ENCODE measurements at regions not wholly inside any gene's neighbourhood (a gene's known extent, or its start where the extent isn't known, plus 50 kb on each side); places are given as distances from the start of the nearest gene placed in this dataset.

DNA sequence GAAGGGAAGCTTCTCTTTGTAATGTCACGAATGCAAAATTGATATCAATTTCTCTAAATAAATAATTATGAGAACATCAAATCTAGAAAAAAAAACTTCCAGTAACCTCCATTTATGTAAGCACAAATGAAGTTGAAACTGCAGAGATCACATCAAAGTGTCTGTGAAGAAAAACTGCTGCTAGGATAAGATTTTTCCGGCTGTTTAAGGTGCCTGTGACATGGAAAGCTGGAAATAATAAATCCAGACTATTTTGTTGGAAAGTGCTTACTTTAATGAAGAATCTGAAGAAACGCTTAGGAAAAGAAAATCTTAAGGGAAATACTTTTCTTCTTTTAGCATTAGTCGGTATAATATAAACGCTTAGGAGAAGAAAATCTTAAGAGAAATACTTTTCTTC, 57.0 kb downstream of the CHRM3 start:
- H3K27me3 ChIP-seq (ENCODE audit: low read length) = no peaks in the 10 kb centered on the region
- no peaks in the 10 kb centered on the region for H3K9me3 ChIP-seq (ENCODE audit: low read length)
- ChIA-PET CTCF (no interaction called here), POLR2A (ENCODE audit: unreplicated experiment) (no interaction called here)
- peaks cover 27% of the 10 kb centered on the region for H3K4me1 ChIP-seq (ENCODE audit: insufficient read depth, low read length)
- no peak overlapping the region for H3K4me3 ChIP-seq (ENCODE audit: low read length)
- H3K27ac ChIP-seq (ENCODE audit: low read length) = peak overlapping the region; percentile 27
- no peak overlapping the region for H3K4me2 ChIP-seq (ENCODE audit: low read length)
- no peaks in the 10 kb centered on the region for H3K9me2 ChIP-seq (replicated peaks; ENCODE audit: low read length)
- DNase-seq (no peak), ATAC-seq (no peak)
- no peak overlapping the region for H2AFZ ChIP-seq (ENCODE audit: low read length)
- no peaks in the 10 kb centered on the region for H3K79me2 ChIP-seq (ENCODE audit: low read length)
- H4K20me1 ChIP-seq (ENCODE audit: low read length) = no peaks in the 10 kb centered on the region
- H3F3A ChIP-seq (ENCODE audit: low read length, unreplicated experiment) = peaks cover 4% of the 10 kb centered on the region
- TF ChIP-seq EZH2 (IDR thresholded peaks at IDR 0.05; ENCODE audit: low read length, unreplicated experiment) = no peak
- TF ChIP-seq, protein P1, sequence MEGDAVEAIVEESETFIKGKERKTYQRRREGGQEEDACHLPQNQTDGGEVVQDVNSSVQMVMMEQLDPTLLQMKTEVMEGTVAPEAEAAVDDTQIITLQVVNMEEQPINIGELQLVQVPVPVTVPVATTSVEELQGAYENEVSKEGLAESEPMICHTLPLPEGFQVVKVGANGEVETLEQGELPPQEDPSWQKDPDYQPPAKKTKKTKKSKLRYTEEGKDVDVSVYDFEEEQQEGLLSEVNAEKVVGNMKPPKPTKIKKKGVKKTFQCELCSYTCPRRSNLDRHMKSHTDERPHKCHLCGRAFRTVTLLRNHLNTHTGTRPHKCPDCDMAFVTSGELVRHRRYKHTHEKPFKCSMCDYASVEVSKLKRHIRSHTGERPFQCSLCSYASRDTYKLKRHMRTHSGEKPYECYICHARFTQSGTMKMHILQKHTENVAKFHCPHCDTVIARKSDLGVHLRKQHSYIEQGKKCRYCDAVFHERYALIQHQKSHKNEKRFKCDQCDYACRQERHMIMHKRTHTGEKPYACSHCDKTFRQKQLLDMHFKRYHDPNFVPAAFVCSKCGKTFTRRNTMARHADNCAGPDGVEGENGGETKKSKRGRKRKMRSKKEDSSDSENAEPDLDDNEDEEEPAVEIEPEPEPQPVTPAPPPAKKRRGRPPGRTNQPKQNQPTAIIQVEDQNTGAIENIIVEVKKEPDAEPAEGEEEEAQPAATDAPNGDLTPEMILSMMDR (conservative IDR thresholded peaks at IDR 0.05; ENCODE audit: low read depth, low read length) = no peak
- no peak for TF ChIP-seq EZH2phosphoT487 (IDR thresholded peaks at IDR 0.05; ENCODE audit: borderline replicate concordance, low read length)
- H3K9ac ChIP-seq (ENCODE audit: low read length) = peak overlapping the region; percentile 18; the same call in 1 of the 2 replicates
- intact Hi-C loops (cut with micrococcal nuclease) = loop anchor here (1.0 to 10.0 kb wide), 3 partner anchors 12 to 371 kb away; no protein-coding TSS in a partner anchor
- no peaks in the 10 kb centered on the region for H3K36me3 ChIP-seq (ENCODE audit: low read depth, low read length)
- BruUV-seq (replicated peaks) = no TSS peak

DNA sequence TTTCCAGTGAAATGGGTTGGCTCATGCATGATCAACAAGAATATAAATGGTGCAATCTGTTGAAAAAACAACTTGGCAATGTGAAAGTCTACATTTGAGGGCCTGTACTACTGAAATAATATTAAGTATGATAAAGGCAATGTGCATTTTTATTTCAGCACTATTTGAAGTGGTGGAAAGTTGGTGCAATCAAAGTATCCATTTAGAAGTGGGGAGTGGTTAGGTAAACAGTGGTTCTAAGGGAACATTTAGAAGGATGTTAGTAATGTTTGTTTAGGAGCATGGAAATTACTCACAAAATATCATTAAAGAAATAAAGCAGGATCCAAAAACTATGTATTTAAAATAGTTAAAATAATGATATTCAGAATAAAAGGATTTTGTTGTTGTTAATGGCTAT, 60.2 kb downstream of the CHRM3 start:
- no peak overlapping the region for H2AFZ ChIP-seq (ENCODE audit: low read length)
- ChIA-PET CTCF (no interaction called here), POLR2A (ENCODE audit: unreplicated experiment) (no interaction called here)
- no peaks in the 10 kb centered on the region for H3K79me2 ChIP-seq (ENCODE audit: low read length)
- ATAC-seq (peak; percentile 90), DNase-seq (peak; percentile 85)
- H3K27me3 ChIP-seq (ENCODE audit: low read length) = no peaks in the 10 kb centered on the region
- no peaks in the 10 kb centered on the region for H3K9me2 ChIP-seq (replicated peaks; ENCODE audit: low read length)
- no peaks in the 10 kb centered on the region for H3K9me3 ChIP-seq (ENCODE audit: low read length)
- H3K9ac ChIP-seq (ENCODE audit: low read length) = peak overlapping the region; percentile 59
- peak overlapping the region; percentile 50 for H3K4me2 ChIP-seq (ENCODE audit: low read length)
- H3K4me3 ChIP-seq (ENCODE audit: low read length) = peak overlapping the region; percentile 15; the same call in 1 of the 2 replicates
- TF ChIP-seq EZH2phosphoT487 (IDR thresholded peaks at IDR 0.05; ENCODE audit: borderline replicate concordance, low read length) = no peak
- TF ChIP-seq, protein P1 (conservative IDR thresholded peaks at IDR 0.05; ENCODE audit: low read depth, low read length) = no peak
- no peak for TF ChIP-seq EZH2 (IDR thresholded peaks at IDR 0.05; ENCODE audit: low read length, unreplicated experiment)
- H3K36me3 ChIP-seq (ENCODE audit: low read depth, low read length) = no peaks in the 10 kb centered on the region
- peaks cover 34% of the 10 kb centered on the region for H3K4me1 ChIP-seq (ENCODE audit: insufficient read depth, low read length)
- H3F3A ChIP-seq (ENCODE audit: low read length, unreplicated experiment) = peaks cover 4% of the 10 kb centered on the region
- no peaks in the 10 kb centered on the region for H4K20me1 ChIP-seq (ENCODE audit: low read length)
- intact Hi-C loops (cut with micrococcal nuclease) = loop anchor here (2.0 to 10.0 kb wide), 6 partner anchors 36 to 368 kb away; no protein-coding TSS in a partner anchor
- no TSS peak for BruUV-seq (replicated peaks)
- peak overlapping the region; percentile 92 for H3K27ac ChIP-seq (ENCODE audit: low read length)

DNA sequence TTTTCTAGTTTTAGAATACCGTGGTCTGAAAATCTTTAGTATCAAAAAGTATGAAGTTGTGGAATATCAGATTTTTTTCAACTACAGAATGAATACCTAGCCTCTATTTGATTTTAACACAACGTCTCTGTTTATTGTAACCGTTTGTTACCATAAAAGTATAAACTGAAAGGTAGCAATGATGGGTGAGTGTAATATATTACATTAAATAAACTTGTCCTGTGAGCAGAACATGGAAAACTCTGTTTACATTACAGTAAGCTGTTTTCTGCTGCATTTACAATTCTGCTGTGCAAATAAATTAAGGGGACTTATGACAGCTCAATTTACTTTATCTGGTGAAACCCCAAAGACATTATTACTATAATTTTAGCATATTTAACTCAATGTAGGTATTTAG, 62.5 kb downstream of the CHRM3 start:
- Histone ChIP-seq H3K9me3 (ENCODE audit: low read length) (no peaks in the 10 kb centered on the region), H3K27ac (ENCODE audit: low read length) (no peak overlapping the region), H3K27me3 (ENCODE audit: low read length) (no peaks in the 10 kb centered on the region), H3F3A (ENCODE audit: low read length, unreplicated experiment) (peaks cover 4% of the 10 kb centered on the region), H3K36me3 (ENCODE audit: low read depth, low read length) (no peaks in the 10 kb centered on the region), H4K20me1 (ENCODE audit: low read length) (no peaks in the 10 kb centered on the region), H3K9me2 (replicated peaks; ENCODE audit: low read length) (no peaks in the 10 kb centered on the region), H3K4me2 (ENCODE audit: low read length) (peak overlapping the region; percentile 14; the same call in 1 of the 2 replicates), H3K79me2 (ENCODE audit: low read length) (no peaks in the 10 kb centered on the region), H3K9ac (ENCODE audit: low read length) (no peak overlapping the region), H2AFZ (ENCODE audit: low read length) (0 out of 2 replicates have a peak overlapping the region, but pooled peaks have one; percentile 16), H3K4me1 (ENCODE audit: insufficient read depth, low read length) (peaks cover 28% of the 10 kb centered on the region), H3K4me3 (ENCODE audit: low read length) (no peak overlapping the region)
- TF ChIP-seq, protein P1 (conservative IDR thresholded peaks at IDR 0.05; ENCODE audit: low read depth, low read length) = no peak
- TF ChIP-seq EZH2phosphoT487 (IDR thresholded peaks at IDR 0.05; ENCODE audit: borderline replicate concordance, low read length) (no peak), EZH2 (IDR thresholded peaks at IDR 0.05; ENCODE audit: low read length, unreplicated experiment) (no peak)
- intact Hi-C loops (cut with micrococcal nuclease) = loop anchor here (5.0 to 10.0 kb wide), 4 partner anchors 33 to 366 kb away; no protein-coding TSS in a partner anchor
- BruUV-seq (replicated peaks) = no TSS peak
- ChIA-PET CTCF (no interaction called here), POLR2A (ENCODE audit: unreplicated experiment) (no interaction called here)
- DNase-seq (no peak), ATAC-seq (peak; percentile 12; the same call in 1 of the 2 replicates)

All from PC-3 (cell line).